Esophagus mucosa (tissue), 1 donor: ENCODE measurements at regions not wholly inside any gene's neighbourhood (a gene's known extent, or its start where the extent isn't known, plus 50 kb on each side); places are given as distances from the start of the nearest gene placed in this dataset.

Source experiments
- ATAC-seq: fragments of 200-7000 bp; cut with Tn5 transposase; one replicate; pipeline ENCODE4 v1.9.1; 2020
- donor health status: DM: yes; HTN: yes; CAD: no.

- no peak for ATAC-seq
These were observed 52.1 kb upstream of the DIPK1A start for GRCh38 chr1:93013145-93014065.

- ATAC-seq = no peak
These were observed 52.9 kb upstream of the DIPK1A start for GRCh38 chr1:93014168-93014567.

- no peak for ATAC-seq
These were observed 54.3 kb upstream of the DIPK1A start for GRCh38 chr1:93015590-93015989.

DNA sequence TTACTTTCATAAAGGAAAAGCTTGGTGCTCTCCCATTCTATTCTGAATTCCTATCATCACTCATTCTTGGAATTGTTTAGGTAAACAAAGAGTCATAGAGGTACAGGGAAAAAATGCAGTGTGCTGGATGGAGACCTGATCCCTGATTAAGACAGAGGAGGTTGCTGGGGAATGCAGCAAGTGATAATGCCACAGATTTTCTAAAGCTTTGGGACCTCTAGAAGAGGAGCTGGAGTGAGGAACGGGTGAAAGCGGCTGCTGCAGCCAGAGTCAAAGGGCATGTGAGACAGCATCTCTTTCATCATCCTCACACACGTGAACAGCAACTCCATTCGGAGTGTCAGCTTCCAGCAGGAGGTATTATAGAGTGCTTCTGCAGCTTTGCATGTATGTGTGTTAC, 54.9 kb upstream of the DIPK1A start:
- ATAC-seq = no peak

DNA sequence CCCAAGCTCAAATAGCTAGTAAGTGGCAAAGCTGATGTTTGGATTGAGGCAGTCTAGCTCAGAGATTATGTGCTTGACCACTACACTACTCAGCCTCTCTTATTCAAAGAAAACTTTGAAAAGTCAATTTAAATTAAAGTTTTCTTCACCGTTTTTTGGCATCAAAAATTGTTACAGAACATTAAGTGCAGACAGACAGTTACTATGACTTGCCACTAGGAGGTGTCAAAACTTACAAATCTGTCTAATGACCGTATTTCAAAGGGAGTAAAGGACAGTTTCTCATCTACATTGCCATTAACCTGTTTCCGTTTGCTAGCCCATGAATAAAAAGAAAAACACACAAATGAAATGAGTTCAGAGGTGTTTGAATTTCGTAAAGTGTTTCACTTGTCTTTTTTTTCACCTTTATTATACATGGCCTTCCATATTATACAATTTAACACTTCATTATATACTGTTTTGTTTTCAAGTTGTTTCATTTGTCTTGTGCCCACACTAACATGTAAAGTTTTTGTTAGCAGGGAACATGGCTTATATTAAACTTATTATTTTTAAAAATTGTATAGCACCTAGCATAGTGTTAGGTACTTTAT, 57.4 kb upstream of the MTF2 start:
- peak; percentile 54 for ATAC-seq

DNA sequence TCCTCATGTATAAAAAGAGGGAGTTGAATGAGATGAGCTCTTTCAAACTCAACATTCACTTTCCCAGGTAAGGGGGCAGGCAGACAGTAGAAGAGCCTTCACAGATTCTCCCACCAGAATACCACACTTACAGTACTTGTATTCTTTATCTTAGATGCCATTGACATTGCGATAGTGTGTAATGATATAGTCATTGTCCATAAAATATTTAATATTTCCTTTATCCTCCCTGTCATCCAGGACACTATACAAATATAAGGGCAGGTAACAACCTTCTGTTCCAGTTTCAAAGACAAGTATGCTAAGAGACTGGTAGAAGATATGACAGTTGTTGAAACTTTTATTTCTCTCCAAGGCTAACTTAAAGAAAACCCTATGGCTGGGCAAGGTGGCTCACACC, 56.5 kb upstream of the MTF2 start:
- ATAC-seq = no peak

- ATAC-seq = no peak
These were observed 55.8 kb upstream of the MTF2 start for GRCh38 chr1:93023281-93023680.

- no peak for ATAC-seq
These were observed 53.5 kb upstream of the MTF2 start for GRCh38 chr1:93025572-93025971.

DNA sequence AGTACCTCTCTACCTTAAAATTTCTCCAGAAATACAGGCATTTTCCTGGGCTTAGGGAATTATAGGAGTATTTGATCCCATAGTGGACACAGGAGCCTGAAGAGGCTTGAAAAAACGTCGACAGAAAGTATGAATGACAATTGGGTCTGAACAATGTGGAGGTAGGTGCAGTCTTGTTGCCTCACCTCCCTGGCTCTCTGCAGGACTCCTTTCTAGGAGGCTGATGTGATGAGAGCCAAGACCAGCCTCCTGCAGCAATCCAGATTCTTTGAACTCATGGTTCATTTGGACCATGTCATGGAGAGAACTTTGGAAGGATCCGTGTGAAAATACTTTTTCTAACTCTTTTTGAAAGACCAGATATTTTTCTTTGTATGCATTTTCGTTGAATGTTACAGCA, 50.5 kb upstream of the MTF2 start:
- ATAC-seq = no peak
